Body of pancreas (tissue), 4 donors: ENCODE measurements at regions not wholly inside any gene's neighbourhood (a gene's known extent, or its start where the extent isn't known, plus 50 kb on each side); places are given as distances from the start of the nearest gene placed in this dataset.

Source experiments
- POLR2A ChIP-seq, 3 donors: fragments of 450-650 bp; IDR thresholded peaks; one replicate each; pipeline ENCODE4 v1.6.1; 2016; ENCODE audit warnings: antibody characterized with exemption in 3 of 3, mild to moderate bottlenecking in 2 of 3
- TF ChIP-seq, protein P1 (sequence below), 7 experiments: fragments of 450-650 bp in 4 of 7; fragments of 200-600 bp in 3 of 7; sonication (generic) in 3 of 7; IDR thresholded peaks; one replicate each; pipeline ENCODE4 v1.5.1; 2016 to 2019; ENCODE audit warnings: antibody characterized with exemption in 7 of 7

DNA sequence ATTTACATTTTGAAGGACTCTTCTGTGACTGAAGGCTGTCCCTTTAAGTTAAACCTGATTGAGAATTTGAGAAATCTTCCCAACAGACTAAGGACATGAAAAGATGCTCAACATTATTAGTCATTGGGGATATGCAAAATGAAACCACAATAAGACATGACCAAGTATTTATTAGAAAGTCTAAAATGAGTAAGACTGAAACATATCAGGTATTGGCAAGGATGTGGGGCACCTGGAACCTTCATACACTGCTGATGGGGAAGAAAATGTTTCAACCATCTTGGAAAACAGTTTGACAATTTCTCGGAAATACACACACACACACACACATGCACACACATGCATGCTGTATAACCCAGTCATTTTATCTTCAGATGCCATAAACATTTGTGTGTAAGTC lies 132.1 kb upstream of the CDK6 start:
- TF ChIP-seq, protein P1, sequence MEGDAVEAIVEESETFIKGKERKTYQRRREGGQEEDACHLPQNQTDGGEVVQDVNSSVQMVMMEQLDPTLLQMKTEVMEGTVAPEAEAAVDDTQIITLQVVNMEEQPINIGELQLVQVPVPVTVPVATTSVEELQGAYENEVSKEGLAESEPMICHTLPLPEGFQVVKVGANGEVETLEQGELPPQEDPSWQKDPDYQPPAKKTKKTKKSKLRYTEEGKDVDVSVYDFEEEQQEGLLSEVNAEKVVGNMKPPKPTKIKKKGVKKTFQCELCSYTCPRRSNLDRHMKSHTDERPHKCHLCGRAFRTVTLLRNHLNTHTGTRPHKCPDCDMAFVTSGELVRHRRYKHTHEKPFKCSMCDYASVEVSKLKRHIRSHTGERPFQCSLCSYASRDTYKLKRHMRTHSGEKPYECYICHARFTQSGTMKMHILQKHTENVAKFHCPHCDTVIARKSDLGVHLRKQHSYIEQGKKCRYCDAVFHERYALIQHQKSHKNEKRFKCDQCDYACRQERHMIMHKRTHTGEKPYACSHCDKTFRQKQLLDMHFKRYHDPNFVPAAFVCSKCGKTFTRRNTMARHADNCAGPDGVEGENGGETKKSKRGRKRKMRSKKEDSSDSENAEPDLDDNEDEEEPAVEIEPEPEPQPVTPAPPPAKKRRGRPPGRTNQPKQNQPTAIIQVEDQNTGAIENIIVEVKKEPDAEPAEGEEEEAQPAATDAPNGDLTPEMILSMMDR (IDR thresholded peaks at IDR 0.05): no peak
- no peak for TF ChIP-seq POLR2A (IDR thresholded peaks at IDR 0.05)
